ENCODE measurements at regions not wholly inside any gene's neighbourhood (a gene's known extent, or its start where the extent isn't known, plus 50 kb on each side); places are given as distances from the start of the nearest gene placed in this dataset.
"Not testable (repeated sequence)": the region's sequence is repeated elsewhere in the genome, so short reads cannot be mapped to it uniquely, and the experiment has no call there.

DNA sequence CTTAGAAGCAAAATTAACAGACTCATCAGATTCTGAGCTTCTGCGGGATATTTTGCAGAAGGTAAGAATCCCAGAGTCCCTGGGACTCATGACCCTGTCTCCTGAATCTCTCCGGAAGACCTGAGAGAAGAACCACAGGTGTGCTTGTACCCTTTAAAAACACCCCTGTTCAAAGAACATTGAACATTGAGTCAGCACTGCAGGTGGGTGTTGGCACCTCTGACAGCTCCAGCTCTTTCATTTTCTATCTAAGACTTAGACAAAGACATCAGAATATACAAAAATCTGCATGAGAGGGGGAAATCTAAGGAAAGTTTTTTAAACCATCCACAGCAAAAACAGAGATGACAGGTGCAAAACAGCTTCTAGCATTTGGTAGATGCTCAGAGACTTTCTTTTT lies 50.1 kb upstream of the ROPN1B start:
- TF ChIP-seq EZH2 (IDR thresholded peaks at IDR 0.05; ENCODE audit: insufficient read depth, low read length): not testable (repeated sequence)
- TF ChIP-seq, protein P1, sequence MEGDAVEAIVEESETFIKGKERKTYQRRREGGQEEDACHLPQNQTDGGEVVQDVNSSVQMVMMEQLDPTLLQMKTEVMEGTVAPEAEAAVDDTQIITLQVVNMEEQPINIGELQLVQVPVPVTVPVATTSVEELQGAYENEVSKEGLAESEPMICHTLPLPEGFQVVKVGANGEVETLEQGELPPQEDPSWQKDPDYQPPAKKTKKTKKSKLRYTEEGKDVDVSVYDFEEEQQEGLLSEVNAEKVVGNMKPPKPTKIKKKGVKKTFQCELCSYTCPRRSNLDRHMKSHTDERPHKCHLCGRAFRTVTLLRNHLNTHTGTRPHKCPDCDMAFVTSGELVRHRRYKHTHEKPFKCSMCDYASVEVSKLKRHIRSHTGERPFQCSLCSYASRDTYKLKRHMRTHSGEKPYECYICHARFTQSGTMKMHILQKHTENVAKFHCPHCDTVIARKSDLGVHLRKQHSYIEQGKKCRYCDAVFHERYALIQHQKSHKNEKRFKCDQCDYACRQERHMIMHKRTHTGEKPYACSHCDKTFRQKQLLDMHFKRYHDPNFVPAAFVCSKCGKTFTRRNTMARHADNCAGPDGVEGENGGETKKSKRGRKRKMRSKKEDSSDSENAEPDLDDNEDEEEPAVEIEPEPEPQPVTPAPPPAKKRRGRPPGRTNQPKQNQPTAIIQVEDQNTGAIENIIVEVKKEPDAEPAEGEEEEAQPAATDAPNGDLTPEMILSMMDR (IDR thresholded peaks at IDR 0.05; ENCODE audit: insufficient read depth, low read depth, low read length): not testable (repeated sequence)

Measured in astrocyte (in vitro differentiated cells and primary cell).